ENCODE measurements at regions not wholly inside any gene's neighbourhood (a gene's known extent, or its start where the extent isn't known, plus 50 kb on each side); places are given as distances from the start of the nearest gene placed in this dataset.
"Not testable (repeated sequence)": the region's sequence is repeated elsewhere in the genome, so short reads cannot be mapped to it uniquely, and the experiment has no call there.

GRCh38 chr2:187037310-187037709 lies 188.3 kb upstream of the ZSWIM2 start:
- no peaks in the 10 kb centered on the region for H3K27me3 Mint-ChIP-seq (ENCODE audit: low read depth, unreplicated experiment)
- Histone ChIP-seq H3K9ac (ENCODE audit: low read length) (no peak overlapping the region), H3K79me2 (ENCODE audit: insufficient read depth, low read length) (no peaks in the 10 kb centered on the region), H4K20me1 (ENCODE audit: insufficient read depth, low read length) (no peaks in the 10 kb centered on the region), H3K4me3 (ENCODE audit: insufficient read depth, low read depth, low read length) (no peak overlapping the region), H3K4me2 (ENCODE audit: low read length) (no peak overlapping the region), H2AFZ (ENCODE audit: low read depth, low read length) (no peak overlapping the region), H3K27ac (ENCODE audit: low read depth, low read length) (no peak overlapping the region), H3K4me1 (ENCODE audit: insufficient read depth, low read length) (no peaks in the 10 kb centered on the region), H3K36me3 (ENCODE audit: insufficient read depth, low read length) (no peaks in the 10 kb centered on the region), H3K9me3 (ENCODE audit: insufficient read depth, low read depth, low read length) (no peaks in the 10 kb centered on the region), H3K27me3 (ENCODE audit: insufficient read depth, low read length) (no peaks in the 10 kb centered on the region)
- no peak for FAIRE-seq
- H3K27ac Mint-ChIP-seq (ENCODE audit: unreplicated experiment): no peak overlapping the region
- H3K4me1 Mint-ChIP-seq (ENCODE audit: low read depth, unreplicated experiment): no peaks in the 10 kb centered on the region
- H3K36me3 Mint-ChIP-seq (ENCODE audit: low read depth, unreplicated experiment): no peaks in the 10 kb centered on the region
- DNase-seq (ENCODE audit: low read depth): no peak
- H3K9me3 Mint-ChIP-seq (ENCODE audit: unreplicated experiment): no peaks in the 10 kb centered on the region
- no peak overlapping the region for H3K4me3 Mint-ChIP-seq (ENCODE audit: unreplicated experiment)
- TF ChIP-seq EZH2 (IDR thresholded peaks at IDR 0.05; ENCODE audit: insufficient read depth, low read length): no peak
- no peak for TF ChIP-seq CTCF (IDR thresholded peaks at IDR 0.05; ENCODE audit: insufficient read depth, low read depth, low read length)

GRCh38 chr2:187034434-187034833 lies 185.5 kb upstream of the ZSWIM2 start:
- no peaks in the 10 kb centered on the region for H3K27me3 ChIP-seq (ENCODE audit: insufficient read depth, low read length)
- Mint-ChIP-seq H3K4me3 (ENCODE audit: unreplicated experiment) (no peak overlapping the region), H3K27me3 (ENCODE audit: low read depth, unreplicated experiment) (no peaks in the 10 kb centered on the region), H3K9me3 (ENCODE audit: unreplicated experiment) (no peaks in the 10 kb centered on the region), H3K36me3 (ENCODE audit: low read depth, unreplicated experiment) (no peaks in the 10 kb centered on the region), H3K27ac (ENCODE audit: unreplicated experiment) (no peak overlapping the region), H3K4me1 (ENCODE audit: low read depth, unreplicated experiment) (no peaks in the 10 kb centered on the region)
- no peak for TF ChIP-seq CTCF (IDR thresholded peaks at IDR 0.05; ENCODE audit: insufficient read depth, low read depth, low read length)
- no peak for TF ChIP-seq EZH2 (IDR thresholded peaks at IDR 0.05; ENCODE audit: insufficient read depth, low read length)
- no peak overlapping the region for H2AFZ ChIP-seq (ENCODE audit: low read depth, low read length)
- no peak overlapping the region for H3K9ac ChIP-seq (ENCODE audit: low read length)
- H3K27ac ChIP-seq (ENCODE audit: low read depth, low read length): no peak overlapping the region
- H3K9me3 ChIP-seq (ENCODE audit: insufficient read depth, low read depth, low read length): no peaks in the 10 kb centered on the region
- H3K4me3 ChIP-seq (ENCODE audit: insufficient read depth, low read depth, low read length): no peak overlapping the region
- no peak overlapping the region for H3K4me2 ChIP-seq (ENCODE audit: low read length)
- no peaks in the 10 kb centered on the region for H3K36me3 ChIP-seq (ENCODE audit: insufficient read depth, low read length)
- FAIRE-seq (no peak), DNase-seq (ENCODE audit: low read depth) (no peak)
- no peaks in the 10 kb centered on the region for H3K4me1 ChIP-seq (ENCODE audit: insufficient read depth, low read length)
- no peaks in the 10 kb centered on the region for H4K20me1 ChIP-seq (ENCODE audit: insufficient read depth, low read length)
- H3K79me2 ChIP-seq (ENCODE audit: insufficient read depth, low read length): no peaks in the 10 kb centered on the region

GRCh38 chr2:187024739-187025138 lies 175.8 kb upstream of the ZSWIM2 start:
- Mint-ChIP-seq H3K36me3 (ENCODE audit: low read depth, unreplicated experiment) (no peaks in the 10 kb centered on the region), H3K4me1 (ENCODE audit: low read depth, unreplicated experiment) (no peaks in the 10 kb centered on the region), H3K4me3 (ENCODE audit: unreplicated experiment) (no peak overlapping the region), H3K27me3 (ENCODE audit: low read depth, unreplicated experiment) (no peaks in the 10 kb centered on the region), H3K27ac (ENCODE audit: unreplicated experiment) (no peak overlapping the region), H3K9me3 (ENCODE audit: unreplicated experiment) (peaks cover 2% of the 10 kb centered on the region)
- Histone ChIP-seq H3K4me2 (ENCODE audit: low read length) (no peak overlapping the region), H3K27ac (ENCODE audit: low read depth, low read length) (no peak overlapping the region), H4K20me1 (ENCODE audit: insufficient read depth, low read length) (no peaks in the 10 kb centered on the region), H3K79me2 (ENCODE audit: insufficient read depth, low read length) (no peaks in the 10 kb centered on the region), H3K36me3 (ENCODE audit: insufficient read depth, low read length) (no peaks in the 10 kb centered on the region), H3K4me1 (ENCODE audit: insufficient read depth, low read length) (no peaks in the 10 kb centered on the region), H2AFZ (ENCODE audit: low read depth, low read length) (no peak overlapping the region), H3K9me3 (ENCODE audit: insufficient read depth, low read depth, low read length) (no peaks in the 10 kb centered on the region), H3K27me3 (ENCODE audit: insufficient read depth, low read length) (no peaks in the 10 kb centered on the region), H3K9ac (ENCODE audit: low read length) (no peak overlapping the region), H3K4me3 (ENCODE audit: insufficient read depth, low read depth, low read length) (no peak overlapping the region)
- TF ChIP-seq CTCF (IDR thresholded peaks at IDR 0.05; ENCODE audit: insufficient read depth, low read depth, low read length) (no peak), EZH2 (IDR thresholded peaks at IDR 0.05; ENCODE audit: insufficient read depth, low read length) (no peak)
- DNase-seq (ENCODE audit: low read depth) (no peak), FAIRE-seq (no peak)

- H3K27ac Mint-ChIP-seq (ENCODE audit: unreplicated experiment); H3K4me2 ChIP-seq (ENCODE audit: low read length); H3K9me3 ChIP-seq (ENCODE audit: insufficient read depth, low read depth, low read length); FAIRE-seq; H3K79me2 ChIP-seq (ENCODE audit: insufficient read depth, low read length); H3K27ac ChIP-seq (ENCODE audit: low read depth, low read length); H3K36me3 Mint-ChIP-seq (ENCODE audit: low read depth, unreplicated experiment); H3K4me3 Mint-ChIP-seq (ENCODE audit: unreplicated experiment); H3K27me3 ChIP-seq (ENCODE audit: insufficient read depth, low read length); H3K27me3 Mint-ChIP-seq (ENCODE audit: low read depth, unreplicated experiment); H3K4me1 Mint-ChIP-seq (ENCODE audit: low read depth, unreplicated experiment); DNase-seq (ENCODE audit: low read depth); H4K20me1 ChIP-seq (ENCODE audit: insufficient read depth, low read length); H3K9ac ChIP-seq (ENCODE audit: low read length); H3K4me3 ChIP-seq (ENCODE audit: insufficient read depth, low read depth, low read length); H3K36me3 ChIP-seq (ENCODE audit: insufficient read depth, low read length); H3K4me1 ChIP-seq (ENCODE audit: insufficient read depth, low read length); H3K9me3 Mint-ChIP-seq (ENCODE audit: unreplicated experiment); H2AFZ ChIP-seq (ENCODE audit: low read depth, low read length): not testable (repeated sequence)
Measured at GRCh38 chr2:187023996-187024395, 175.0 kb upstream of the ZSWIM2 start.
